ENCODE measurements at regions not wholly inside any gene's neighbourhood (a gene's known extent, or its start where the extent isn't known, plus 50 kb on each side); places are given as distances from the start of the nearest gene placed in this dataset.

DNA sequence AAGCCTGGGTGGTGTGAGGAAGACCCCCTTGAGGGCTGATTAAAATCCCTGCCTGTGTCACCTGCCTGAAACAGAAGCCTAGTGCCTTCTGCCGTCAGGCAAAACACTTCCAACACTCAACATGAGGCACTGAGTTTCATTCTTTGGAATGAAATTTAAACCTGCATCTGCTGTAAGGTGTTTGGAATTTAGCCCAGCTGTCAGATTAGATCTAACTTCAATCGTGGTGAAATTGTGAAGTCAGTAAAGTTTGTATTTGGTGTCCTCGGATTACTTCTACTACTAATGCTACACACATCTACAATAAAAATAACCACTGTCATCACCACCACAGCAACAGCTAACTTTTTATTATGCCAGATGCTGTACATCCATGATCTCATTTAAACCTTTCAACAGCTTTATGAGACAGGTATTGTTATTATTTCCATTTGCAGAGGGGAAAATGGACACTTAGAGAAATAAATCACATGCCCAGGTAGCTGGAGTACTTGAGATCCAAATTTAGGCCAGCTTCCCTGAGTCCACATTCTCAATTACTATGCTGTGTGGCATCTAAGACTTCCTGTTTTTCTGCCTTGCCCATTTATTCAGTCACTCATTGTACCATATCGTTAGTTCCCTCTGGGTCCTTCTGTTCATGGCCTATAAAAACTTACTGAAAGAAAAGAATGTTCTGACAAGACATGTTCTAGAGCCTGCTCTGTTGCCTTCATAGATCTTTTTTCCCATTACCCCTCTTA is 98.2 kb upstream of the GCFC2 start:
- no peak for TF ChIP-seq CTCF (conservative IDR thresholded peaks at IDR 0.05 in 1 of 2, IDR thresholded peaks at IDR 0.05 in 1 of 2; ENCODE audit: low read depth in 1 of 2, low read length in 2 of 2)
- no peak for TF ChIP-seq EZH2 (IDR thresholded peaks at IDR 0.05; ENCODE audit: low read length, missing control alignments)
